HEK293 (cell line): ENCODE measurements at regions not wholly inside any gene's neighbourhood (a gene's known extent, or its start where the extent isn't known, plus 50 kb on each side); places are given as distances from the start of the nearest gene placed in this dataset.
"Not testable (repeated sequence)": the region's sequence is repeated elsewhere in the genome, so short reads cannot be mapped to it uniquely, and the experiment has no call there.

ENCODE experiments used
- CTCF ChIA-PET: fragments of 350-600 bp; formaldehyde crosslinking; extraction: SDS; loops from one replicate; lab custom pipeline; 2021; ENCODE audit warnings: antibody characterized with exemption; lab: Yijun Ruan, JAX
- POLR2A ChIA-PET: fragments of 300-600 bp; formaldehyde crosslinking; extraction: SDS; loops from one replicate; lab custom pipeline; 2020; ENCODE audit warnings: antibody characterized with exemption, inconsistent platforms; lab: Yijun Ruan, JAX
- H3K27ac ChIP-seq: fragments of 200-500 bp; sonication (Bioruptor generic); 2 replicates; pipeline ENCODE4 v1.5.1; 2014; ENCODE audit warnings: low read depth, low read length, control low read depth, inconsistent platforms; ENCODE audit errors: extremely low read depth
- H3K36me3 ChIP-seq, 2 experiments: fragments of 200-500 bp in 1 of 2; sonication (Bioruptor generic) in 1 of 2; 1 replicate in 1 of 2; 2 replicates in 1 of 2; pipeline ENCODE4 v1.5.1; 2014 to 2017; ENCODE audit warnings: inconsistent platforms in 2 of 2, low read length in 2 of 2; ENCODE audit not compliant: control insufficient read depth in 2 of 2, insufficient read depth in 1 of 2
- H3K4me1 ChIP-seq: fragments of 200-500 bp; sonication (Bioruptor generic); 2 replicates; pipeline ENCODE4 v1.5.1; 2014; ENCODE audit warnings: mild to moderate bottlenecking, low read length, inconsistent platforms; ENCODE audit not compliant: control insufficient read depth, insufficient read depth
- H3K4me3 ChIP-seq: 2 replicates; pipeline ENCODE4 v1.5.1; 2011; ENCODE audit warnings: low read depth, mild to moderate bottlenecking, control low read depth, low read length, moderate library complexity
- H3K9me3 ChIP-seq: fragments of 200-500 bp; sonication (Bioruptor generic); 2 replicates; pipeline ENCODE4 v1.5.1; 2014; ENCODE audit warnings: low read depth, low read length, inconsistent platforms; ENCODE audit not compliant: control insufficient read depth, insufficient read depth
- EGR2 ChIP-seq: fragments of 450-650 bp; formaldehyde crosslinking; IDR thresholded peaks from 2 replicates; pipeline ENCODE4 v1.5.1; 2016; ENCODE audit warnings: low read depth, missing biosample characterization, missing genetic modification characterization
- GLIS1 ChIP-seq: fragments of 450-650 bp; formaldehyde crosslinking; IDR thresholded peaks from 2 replicates; pipeline ENCODE4 v1.5.1; 2016; ENCODE audit warnings: missing biosample characterization, missing genetic modification characterization
- GLIS2 ChIP-seq: fragments of 450-650 bp; formaldehyde crosslinking; IDR thresholded peaks from 2 replicates; pipeline ENCODE4 v1.5.1; 2016; ENCODE audit warnings: missing biosample characterization, missing genetic modification characterization
- KLF8 ChIP-seq: fragments of 450-650 bp; formaldehyde crosslinking; IDR thresholded peaks from 2 replicates; pipeline ENCODE4 v1.5.1; 2016; ENCODE audit warnings: missing biosample characterization, missing genetic modification characterization
- PRDM1 ChIP-seq: fragments of 450-650 bp; formaldehyde crosslinking; IDR thresholded peaks from 2 replicates; pipeline ENCODE4; 2016; ENCODE audit warnings: missing biosample characterization, missing genetic modification characterization
- SETDB1 ChIP-seq: IDR thresholded peaks from one replicate; pipeline ENCODE4 v1.6.1; 2017; ENCODE audit warnings: mild to moderate bottlenecking, low read length, moderate library complexity, mixed read lengths; ENCODE audit not compliant: insufficient read length
- SP2 ChIP-seq: fragments of 450-650 bp; formaldehyde crosslinking; IDR thresholded peaks from 2 replicates; pipeline ENCODE4 v1.5.1; 2016; ENCODE audit warnings: missing biosample characterization, missing genetic modification characterization
- SP3 ChIP-seq: fragments of 450-650 bp; formaldehyde crosslinking; IDR thresholded peaks from 2 replicates; pipeline ENCODE4 v1.5.1; 2016; ENCODE audit warnings: missing biosample characterization, missing genetic modification characterization
- SP7 ChIP-seq: fragments of 450-650 bp; formaldehyde crosslinking; IDR thresholded peaks from 2 replicates; pipeline ENCODE4 v1.5.1; 2016; ENCODE audit warnings: missing biosample characterization, missing genetic modification characterization
- ZBTB21 ChIP-seq: fragments of 450-650 bp; formaldehyde crosslinking; IDR thresholded peaks from 2 replicates; pipeline ENCODE4 v1.5.1; 2017; ENCODE audit warnings: missing biosample characterization, missing genetic modification characterization
- ZBTB7A ChIP-seq: fragments of 450-650 bp; formaldehyde crosslinking; IDR thresholded peaks from 2 replicates; pipeline ENCODE4 v1.5.1; 2016; ENCODE audit warnings: low read depth, missing biosample characterization, missing genetic modification characterization
- ZEB2 ChIP-seq: fragments of 450-650 bp; formaldehyde crosslinking; IDR thresholded peaks from 2 replicates; pipeline ENCODE4 v1.5.1; 2016; ENCODE audit warnings: missing biosample characterization, missing genetic modification characterization
- ZFHX2 ChIP-seq: fragments of 450-650 bp; formaldehyde crosslinking; conservative IDR thresholded peaks from 2 replicates; pipeline ENCODE4 v1.5.1; 2016; ENCODE audit warnings: missing biosample characterization, missing genetic modification characterization
- ZNF148 ChIP-seq: fragments of 450-650 bp; formaldehyde crosslinking; IDR thresholded peaks from 2 replicates; pipeline ENCODE4 v1.5.0; 2017; ENCODE audit warnings: missing biosample characterization, missing genetic modification characterization, borderline replicate concordance
- ZNF274 ChIP-seq, 2 experiments: fragments of 200-500 bp in 1 of 2; fragments of 450-650 bp in 1 of 2; sonication (Bioruptor generic) in 1 of 2; formaldehyde crosslinking in 1 of 2; IDR thresholded peaks; 2 replicates each; pipeline versions ENCODE4 v1.5.1 to v1.6.1; 2014 to 2016; ENCODE audit warnings: borderline replicate concordance in 1 of 2, inconsistent platforms in 1 of 2, low read length in 1 of 2, missing biosample characterization in 1 of 2, missing genetic modification characterization in 1 of 2
- ZNF366 ChIP-seq: fragments of 450-650 bp; formaldehyde crosslinking; conservative IDR thresholded peaks from 2 replicates; pipeline ENCODE4 v1.5.1; 2016; ENCODE audit warnings: missing biosample characterization, missing genetic modification characterization
- ZNF394 ChIP-seq: fragments of 450-650 bp; formaldehyde crosslinking; IDR thresholded peaks from 2 replicates; pipeline ENCODE4 v1.5.1; 2016; ENCODE audit warnings: missing biosample characterization, missing genetic modification characterization, mild to moderate bottlenecking, moderate library complexity, borderline replicate concordance
- ZNF426 ChIP-seq: fragments of 450-650 bp; formaldehyde crosslinking; IDR thresholded peaks from 2 replicates; pipeline ENCODE4 v1.5.1; 2017; ENCODE audit warnings: missing biosample characterization, missing genetic modification characterization, mild to moderate bottlenecking, inconsistent platforms, moderate library complexity
- ZNF529 ChIP-seq: fragments of 450-650 bp; formaldehyde crosslinking; IDR thresholded peaks from 2 replicates; pipeline ENCODE4 v1.5.1; 2017; ENCODE audit warnings: missing genetic modification characterization, missing biosample characterization; ENCODE audit not compliant: insufficient replicate concordance
- ZNF558 ChIP-seq: fragments of 450-650 bp; formaldehyde crosslinking; IDR thresholded peaks from 2 replicates; pipeline ENCODE4 v1.5.1; 2016; ENCODE audit warnings: missing biosample characterization, missing genetic modification characterization
- ZNF623 ChIP-seq: fragments of 450-650 bp; formaldehyde crosslinking; IDR thresholded peaks from 2 replicates; pipeline ENCODE4 v1.5.1; 2016; ENCODE audit warnings: missing biosample characterization, missing genetic modification characterization
- ZNF624 ChIP-seq: fragments of 450-650 bp; formaldehyde crosslinking; IDR thresholded peaks from 2 replicates; pipeline ENCODE4 v1.5.1; 2017; ENCODE audit warnings: missing biosample characterization, missing genetic modification characterization
- ZNF629 ChIP-seq: fragments of 450-650 bp; formaldehyde crosslinking; IDR thresholded peaks from 2 replicates; pipeline ENCODE4 v1.5.1; 2017; ENCODE audit warnings: missing biosample characterization, missing genetic modification characterization
- ZNF639 ChIP-seq: fragments of 450-650 bp; formaldehyde crosslinking; IDR thresholded peaks from 2 replicates; pipeline ENCODE4 v1.5.1; 2016; ENCODE audit warnings: missing biosample characterization, missing genetic modification characterization
- ZNF76 ChIP-seq: fragments of 450-650 bp; formaldehyde crosslinking; IDR thresholded peaks from 2 replicates; pipeline ENCODE4; 2016; ENCODE audit warnings: low read depth, missing biosample characterization, missing genetic modification characterization, borderline replicate concordance
- TF ChIP-seq, protein P1 (sequence below): fragments of 450-650 bp; formaldehyde crosslinking; IDR thresholded peaks from 2 replicates; pipeline ENCODE4 v1.5.1; 2016; ENCODE audit warnings: missing biosample characterization, missing genetic modification characterization
- TF ChIP-seq, protein P2 (sequence below): fragments of 450-650 bp; formaldehyde crosslinking; IDR thresholded peaks from 2 replicates; pipeline ENCODE4 v1.5.1; 2016; ENCODE audit warnings: missing biosample characterization, missing genetic modification characterization, low read depth
- TF ChIP-seq, protein P3 (sequence below): fragments of 450-650 bp; IDR thresholded peaks from 2 replicates; pipeline ENCODE4 v1.5.1; 2018; ENCODE audit warnings: missing biosample characterization, mild to moderate bottlenecking, missing genetic modification characterization

DNA sequence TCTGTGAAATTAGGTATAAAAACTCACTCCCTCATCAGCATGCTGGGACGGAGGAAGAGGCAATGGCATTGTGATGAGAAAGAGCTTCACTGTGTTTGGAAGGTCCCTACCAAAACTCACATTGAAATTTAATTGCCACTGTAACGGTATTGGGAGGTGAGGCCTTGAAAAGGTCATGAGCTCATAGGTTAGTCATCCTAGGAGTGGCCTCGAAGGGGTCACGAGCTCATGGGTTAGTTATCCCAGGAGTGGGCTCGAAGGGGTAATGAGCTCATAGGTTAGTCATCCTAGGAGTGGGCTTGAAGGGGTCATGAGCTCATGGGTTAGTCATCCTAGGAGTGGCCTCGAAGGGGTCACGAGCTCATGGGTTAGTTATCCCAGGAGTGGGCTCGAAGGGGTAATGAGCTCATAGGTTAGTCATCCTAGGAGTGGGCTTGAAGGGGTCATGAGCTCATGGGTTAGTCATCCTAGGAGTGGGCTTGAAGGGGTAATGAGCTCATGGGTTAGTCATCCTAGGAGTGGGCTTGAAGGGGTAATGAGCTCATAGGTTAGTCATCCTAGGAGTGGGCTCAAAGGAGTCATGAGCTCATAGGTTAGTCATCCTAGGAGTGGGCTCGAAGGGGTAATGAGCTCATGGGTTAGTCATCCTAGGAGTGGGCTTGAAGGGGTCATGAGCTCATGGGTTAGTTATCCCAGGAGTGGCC is 582.7 kb downstream of the GLRX3 start:
- H3K4me3 ChIP-seq, CTCF ChIA-PET, H3K36me3 ChIP-seq, POLR2A ChIA-PET, H3K9me3 ChIP-seq, H3K27ac ChIP-seq, H3K4me1 ChIP-seq: not testable (repeated sequence)
- TF ChIP-seq ZEB2 (0 out of 2 replicates have a peak, but pooled peaks have one; percentile 36), SETDB1 (peak; percentile 58), SP2 (0 out of 2 replicates have a peak, but pooled peaks have one; percentile 18), ZFHX2 (tag by site-specific recombination) (peak; percentile 54), ZNF629 (peak; percentile 86), KLF8 (tag by site-specific recombination) (peak; percentile 61; the same call in 1 of the 2 replicates), ZNF623 (tag by site-specific recombination) (0 out of 2 replicates have a peak, but pooled peaks have one; percentile 17), ZNF639 (tag by site-specific recombination) (0 out of 2 replicates have a peak, but pooled peaks have one; percentile 33), GLIS2 (tag by site-specific recombination) (peak; percentile 22; the same call in 1 of the 2 replicates), ZNF558 (tag by site-specific recombination) (peak; percentile 55; the same call in 1 of the 2 replicates), SP3 (tag by site-specific recombination) (peak; percentile 50; the same call in 1 of the 2 replicates), SP7 (peak; percentile 63), EGR2 (0 out of 2 replicates have a peak, but pooled peaks have one; percentile 9), GLIS1 (tag by site-specific recombination) (peak; percentile 37), ZBTB21 (tag by site-specific recombination) (peak; percentile 98)
- TF ChIP-seq, protein P1, sequence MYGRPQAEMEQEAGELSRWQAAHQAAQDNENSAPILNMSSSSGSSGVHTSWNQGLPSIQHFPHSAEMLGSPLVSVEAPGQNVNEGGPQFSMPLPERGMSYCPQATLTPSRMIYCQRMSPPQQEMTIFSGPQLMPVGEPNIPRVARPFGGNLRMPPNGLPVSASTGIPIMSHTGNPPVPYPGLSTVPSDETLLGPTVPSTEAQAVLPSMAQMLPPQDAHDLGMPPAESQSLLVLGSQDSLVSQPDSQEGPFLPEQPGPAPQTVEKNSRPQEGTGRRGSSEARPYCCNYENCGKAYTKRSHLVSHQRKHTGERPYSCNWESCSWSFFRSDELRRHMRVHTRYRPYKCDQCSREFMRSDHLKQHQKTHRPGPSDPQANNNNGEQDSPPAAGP (tag by site-specific recombination) = peak; percentile 71
- TF ChIP-seq, protein P2, sequence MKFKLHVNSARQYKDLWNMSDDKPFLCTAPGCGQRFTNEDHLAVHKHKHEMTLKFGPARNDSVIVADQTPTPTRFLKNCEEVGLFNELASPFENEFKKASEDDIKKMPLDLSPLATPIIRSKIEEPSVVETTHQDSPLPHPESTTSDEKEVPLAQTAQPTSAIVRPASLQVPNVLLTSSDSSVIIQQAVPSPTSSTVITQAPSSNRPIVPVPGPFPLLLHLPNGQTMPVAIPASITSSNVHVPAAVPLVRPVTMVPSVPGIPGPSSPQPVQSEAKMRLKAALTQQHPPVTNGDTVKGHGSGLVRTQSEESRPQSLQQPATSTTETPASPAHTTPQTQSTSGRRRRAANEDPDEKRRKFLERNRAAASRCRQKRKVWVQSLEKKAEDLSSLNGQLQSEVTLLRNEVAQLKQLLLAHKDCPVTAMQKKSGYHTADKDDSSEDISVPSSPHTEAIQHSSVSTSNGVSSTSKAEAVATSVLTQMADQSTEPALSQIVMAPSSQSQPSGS = peak; percentile 74

DNA sequence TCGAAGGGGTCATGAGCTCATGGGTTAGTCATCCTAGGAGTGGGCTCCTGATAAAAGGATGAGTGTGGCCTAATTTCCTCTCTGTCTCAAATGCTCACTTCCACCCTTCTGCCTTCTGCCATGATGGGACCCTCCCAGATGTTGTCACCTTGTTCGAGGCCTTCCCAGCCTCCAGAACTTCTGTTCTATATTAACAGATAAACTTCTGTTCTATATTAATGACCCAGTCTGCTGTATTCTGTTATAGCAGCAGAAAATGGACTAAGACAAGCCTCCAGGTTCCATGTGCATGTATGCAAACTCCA is 583.2 kb downstream of the GLRX3 start:
- POLR2A ChIA-PET = no interaction called here
- Histone ChIP-seq H3K9me3 (no peaks in the 10 kb centered on the region), H3K36me3 (no peaks in the 10 kb centered on the region), H3K27ac (no peak overlapping the region), H3K4me3 (no peak overlapping the region), H3K4me1 (no peaks in the 10 kb centered on the region)
- CTCF ChIA-PET = no interaction called here
- TF ChIP-seq ZNF426 (tag by site-specific recombination) = no peak
- TF ChIP-seq ZNF624 (tag by site-specific recombination) = no peak
- 0 out of 2 replicates have a peak, but pooled peaks have one; percentile 30 for TF ChIP-seq ZNF394 (tag by site-specific recombination)
- TF ChIP-seq, protein P3, sequence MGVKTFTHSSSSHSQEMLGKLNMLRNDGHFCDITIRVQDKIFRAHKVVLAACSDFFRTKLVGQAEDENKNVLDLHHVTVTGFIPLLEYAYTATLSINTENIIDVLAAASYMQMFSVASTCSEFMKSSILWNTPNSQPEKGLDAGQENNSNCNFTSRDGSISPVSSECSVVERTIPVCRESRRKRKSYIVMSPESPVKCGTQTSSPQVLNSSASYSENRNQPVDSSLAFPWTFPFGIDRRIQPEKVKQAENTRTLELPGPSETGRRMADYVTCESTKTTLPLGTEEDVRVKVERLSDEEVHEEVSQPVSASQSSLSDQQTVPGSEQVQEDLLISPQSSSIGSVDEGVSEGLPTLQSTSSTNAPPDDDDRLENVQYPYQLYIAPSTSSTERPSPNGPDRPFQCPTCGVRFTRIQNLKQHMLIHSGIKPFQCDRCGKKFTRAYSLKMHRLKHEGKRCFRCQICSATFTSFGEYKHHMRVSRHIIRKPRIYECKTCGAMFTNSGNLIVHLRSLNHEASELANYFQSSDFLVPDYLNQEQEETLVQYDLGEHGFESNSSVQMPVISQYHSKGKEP (tag by site-specific recombination) = no peak
- no peak for TF ChIP-seq ZNF274 (IDR thresholded peaks at IDR 0.05; ENCODE audit: low read length)
- no peak for TF ChIP-seq ZNF274 (tag by site-specific recombination; IDR thresholded peaks at IDR 0.05; ENCODE audit: borderline replicate concordance)
- TF ChIP-seq ZNF529 (tag by site-specific recombination) = no peak
- TF ChIP-seq ZNF623 (tag by site-specific recombination) = 0 out of 2 replicates have a peak, but pooled peaks have one; percentile 1
- no peak for TF ChIP-seq PRDM1 (tag by site-specific recombination)
- peak; percentile 96 for TF ChIP-seq ZNF366 (tag by site-specific recombination)
- no peak for TF ChIP-seq ZNF76 (tag by site-specific recombination)
- no peak for TF ChIP-seq ZNF148 (tag by site-specific recombination)
- TF ChIP-seq ZBTB7A = no peak
